IgD-negative memory B cell (primary cell): ENCODE measurements at regions not wholly inside any gene's neighbourhood (a gene's known extent, or its start where the extent isn't known, plus 50 kb on each side); places are given as distances from the start of the nearest gene placed in this dataset.
A peak's percentile ranks its signal among the peaks of the same experiment; 100 is the strongest.
"Not testable (repeated sequence)": the region's sequence is repeated elsewhere in the genome, so short reads cannot be mapped to it uniquely, and the experiment has no call there.

Experiments
- H3K27ac Mint-ChIP-seq, 3 donors: one replicate each; pipeline ENCODE4 v1.8.0; 2020 to 2022; ENCODE audit warnings: mild to moderate bottlenecking in 3 of 3, mixed read lengths in 3 of 3, moderate library complexity in 1 of 3
- H3K27me3 Mint-ChIP-seq: one replicate; pipeline ENCODE4 v1.8.0; 2021; ENCODE audit warnings: mixed read lengths
- H3K36me3 Mint-ChIP-seq: one replicate; pipeline ENCODE4 v1.8.0; 2020; ENCODE audit warnings: mild to moderate bottlenecking, mixed read lengths
- H3K4me1 Mint-ChIP-seq, 3 donors: one replicate each; pipeline ENCODE4 v1.8.0; 2020 to 2022; ENCODE audit warnings: mixed read lengths in 3 of 3, mild to moderate bottlenecking in 1 of 3
- H3K4me3 Mint-ChIP-seq, 4 donors: one replicate each; pipeline ENCODE4 v1.8.0; 2020 to 2022; ENCODE audit warnings: mild to moderate bottlenecking in 4 of 4, mixed read lengths in 4 of 4, moderate library complexity in 3 of 4
- H3K9me3 Mint-ChIP-seq, 3 donors: one replicate each; pipeline ENCODE4 v1.8.0; 2020 to 2021; ENCODE audit warnings: mixed read lengths in 3 of 3, mild to moderate bottlenecking in 1 of 3

DNA sequence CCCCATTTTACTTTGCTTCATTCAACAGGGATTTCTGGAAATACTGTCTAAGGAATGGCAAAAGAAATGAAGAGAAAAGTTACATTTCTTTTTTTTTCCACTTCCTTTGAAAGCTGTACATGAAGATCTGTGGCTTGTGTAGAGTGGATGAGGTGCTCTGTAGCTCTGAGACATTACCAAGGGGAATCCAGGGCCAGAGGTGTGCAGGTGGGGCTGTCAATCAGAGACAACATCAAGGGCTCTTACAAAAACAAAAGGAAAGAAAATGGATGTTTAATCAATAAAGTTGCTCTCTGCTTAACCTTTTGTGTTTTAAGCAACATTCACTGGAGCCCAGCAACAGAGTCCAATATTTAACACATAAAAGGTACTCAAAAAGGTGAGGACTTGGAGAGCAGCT is 391.1 kb downstream of the TMEM38B start:
- Mint-ChIP-seq H3K36me3 (peaks cover 1% of the 10 kb centered on the region), H3K27ac (no peak overlapping the region), H3K9me3 (peaks cover 0 to 9% (median 2%) of the 10 kb centered on the region in 3 donors), H3K4me1 (no peaks in the 10 kb centered on the region), H3K27me3 (no peaks in the 10 kb centered on the region), H3K4me3 (no peak overlapping the region)

DNA sequence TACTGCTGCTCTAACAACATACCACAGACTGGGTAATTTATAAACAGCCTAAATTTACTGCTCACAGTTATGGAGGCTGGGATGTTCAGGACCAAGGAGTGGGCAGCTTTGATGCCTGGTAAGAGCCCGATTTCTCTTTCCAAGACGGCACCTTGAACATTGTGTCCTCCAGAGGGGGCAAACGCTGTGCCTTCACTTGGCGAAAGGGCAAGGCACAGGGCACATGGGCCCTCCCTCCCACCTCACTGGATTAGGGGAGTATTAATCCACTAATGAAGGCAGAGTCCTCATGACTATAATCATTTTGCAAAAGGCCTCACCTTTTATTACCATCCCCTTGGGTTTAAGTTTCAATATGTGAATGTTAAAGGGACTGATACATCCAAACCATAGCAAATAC is 397.7 kb downstream of the TMEM38B start:
- Mint-ChIP-seq H3K27ac (no peak overlapping the region), H3K4me3 (no peak overlapping the region), H3K4me1 (no peaks in the 10 kb centered on the region), H3K27me3 (no peaks in the 10 kb centered on the region), H3K36me3 (peaks cover 1% of the 10 kb centered on the region), H3K9me3 (peaks cover 0 to 7% (median 2%) of the 10 kb centered on the region in 3 donors)

DNA sequence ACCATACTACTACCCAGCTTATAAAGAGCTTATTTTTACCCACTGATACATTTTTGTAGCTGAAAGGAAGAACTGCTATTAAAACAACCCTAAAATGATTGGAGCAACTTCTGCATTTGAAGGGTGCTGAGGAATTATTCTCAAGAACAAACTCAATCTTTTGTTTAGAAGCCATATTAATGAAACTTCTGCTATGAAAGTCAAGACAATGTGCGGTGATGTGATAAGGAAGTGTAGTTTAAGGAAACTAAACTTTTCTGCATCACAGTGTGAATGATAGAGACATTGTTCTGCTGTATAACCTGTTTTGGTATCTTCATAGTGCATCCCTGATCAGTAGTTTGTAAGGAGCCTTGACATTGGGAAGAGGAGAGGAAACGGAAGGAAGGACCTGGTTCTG is 408.5 kb downstream of the TMEM38B start:
- Mint-ChIP-seq H3K36me3 (no peaks in the 10 kb centered on the region), H3K4me1 (peaks cover 0 to 5% (median 0%) of the 10 kb centered on the region in 3 donors), H3K9me3 (peaks cover 0 to 6% (median 2%) of the 10 kb centered on the region in 3 donors), H3K4me3 (no peak overlapping the region), H3K27me3 (no peaks in the 10 kb centered on the region), H3K27ac (no peak overlapping the region)

DNA sequence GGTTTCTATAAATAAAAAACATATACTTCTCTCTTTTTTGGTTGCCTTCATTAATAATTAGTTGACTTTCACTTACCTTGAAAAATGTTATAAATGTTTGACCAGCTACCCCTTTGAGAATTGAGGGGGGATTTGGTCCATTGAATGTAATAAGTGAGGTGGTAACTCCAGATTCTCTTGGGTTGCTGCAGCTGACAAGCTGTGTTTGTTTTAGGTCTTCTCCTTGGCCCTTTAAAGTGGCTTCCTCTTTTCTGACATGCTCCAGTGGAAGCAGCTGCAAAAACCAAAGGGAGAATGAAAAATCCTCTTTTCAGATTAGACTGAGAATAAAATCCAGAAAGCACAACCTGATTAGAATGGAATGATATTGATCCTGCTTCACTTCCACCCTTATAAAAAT is 410.5 kb downstream of the TMEM38B start:
- Mint-ChIP-seq H3K4me1 (peaks cover 0 to 5% (median 0%) of the 10 kb centered on the region in 3 donors), H3K27me3 (no peaks in the 10 kb centered on the region), H3K9me3 (peaks cover 0 to 3% (median 2%) of the 10 kb centered on the region in 3 donors), H3K27ac (no peak overlapping the region), H3K4me3 (no peak overlapping the region), H3K36me3 (no peaks in the 10 kb centered on the region)

DNA sequence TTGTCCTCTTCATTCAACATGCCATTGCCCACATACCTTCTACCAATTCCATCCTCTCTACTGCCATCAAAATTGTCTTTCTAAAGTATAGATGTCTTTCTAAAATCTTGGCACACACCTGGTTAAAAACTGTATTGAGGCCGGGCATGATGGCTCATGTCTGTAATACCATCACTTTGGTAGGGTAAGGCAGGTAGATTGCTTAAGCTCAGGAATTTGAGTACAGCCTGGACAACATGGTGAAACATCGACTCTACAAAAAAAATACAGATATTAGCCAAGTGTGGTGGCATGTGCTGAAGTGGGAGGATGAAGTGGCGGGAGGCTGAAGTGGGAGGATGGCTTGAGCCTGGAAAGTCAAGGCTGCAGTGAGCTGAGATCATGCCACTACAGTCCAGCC is 412.1 kb downstream of the TMEM38B start:
- no peaks in the 10 kb centered on the region for H3K36me3 Mint-ChIP-seq

DNA sequence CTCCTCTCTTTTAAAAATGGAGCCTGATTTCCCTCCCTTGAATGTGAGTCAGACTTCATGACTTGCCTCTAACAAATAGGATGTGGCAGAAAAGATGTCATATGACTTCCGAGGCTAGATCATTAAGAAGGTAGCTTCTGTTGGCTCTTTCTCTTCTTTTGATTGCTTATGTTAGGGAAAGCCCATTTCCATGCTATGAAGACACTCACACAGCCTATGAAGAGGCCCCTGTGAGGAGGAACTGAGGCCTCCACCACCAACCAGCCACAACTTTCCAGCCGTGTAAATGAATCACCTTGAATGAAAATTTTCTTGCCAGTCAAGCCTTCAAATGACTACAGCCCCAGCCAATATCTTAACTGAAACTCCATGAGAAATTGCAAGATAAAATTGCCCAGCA is 413.4 kb downstream of the TMEM38B start:
- no peaks in the 10 kb centered on the region for H3K36me3 Mint-ChIP-seq
- peaks cover 0 to 3% (median 2%) of the 10 kb centered on the region in 3 donors for H3K9me3 Mint-ChIP-seq
- H3K27ac Mint-ChIP-seq, result peak overlapping the region in 1 of 3 donors; percentile 55
- H3K4me3 Mint-ChIP-seq, result no peak overlapping the region
- H3K27me3 Mint-ChIP-seq, result no peaks in the 10 kb centered on the region
- peaks cover 0 to 5% (median 0%) of the 10 kb centered on the region in 3 donors for H3K4me1 Mint-ChIP-seq

More for the DNA sequence above, 412.1 kb downstream of the TMEM38B start:
- H3K27me3 Mint-ChIP-seq, result no peaks in the 10 kb centered on the region
- H3K27ac Mint-ChIP-seq, result no peak overlapping the region
- no peak overlapping the region for H3K4me3 Mint-ChIP-seq
- H3K4me1 Mint-ChIP-seq, result peaks cover 0 to 5% (median 0%) of the 10 kb centered on the region in 3 donors
- H3K9me3 Mint-ChIP-seq, result peaks cover 0 to 3% (median 2%) of the 10 kb centered on the region in 3 donors

DNA sequence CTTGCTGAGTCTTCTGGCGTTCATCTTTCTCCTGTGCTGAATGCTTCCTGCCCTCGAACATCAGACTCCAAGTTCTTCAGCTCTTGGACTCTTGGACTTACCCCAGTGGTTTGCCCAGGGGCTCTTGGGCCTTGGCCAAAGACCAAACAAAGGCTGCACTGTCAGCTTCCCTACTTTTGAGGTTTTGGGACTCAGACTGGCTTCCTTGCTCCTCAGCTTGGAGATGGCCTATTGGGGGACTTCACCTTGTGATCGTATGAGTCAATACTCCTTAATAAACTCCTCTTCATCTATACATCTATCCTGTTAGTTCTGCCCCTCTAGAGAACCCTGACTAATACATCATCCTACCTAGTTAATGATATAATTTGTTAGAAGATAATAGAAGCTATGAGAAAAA is 415.4 kb downstream of the TMEM38B start:
- H3K36me3 Mint-ChIP-seq, H3K27me3 Mint-ChIP-seq, H3K4me3 Mint-ChIP-seq, H3K27ac Mint-ChIP-seq, H3K4me1 Mint-ChIP-seq, H3K9me3 Mint-ChIP-seq: not testable (repeated sequence)

DNA sequence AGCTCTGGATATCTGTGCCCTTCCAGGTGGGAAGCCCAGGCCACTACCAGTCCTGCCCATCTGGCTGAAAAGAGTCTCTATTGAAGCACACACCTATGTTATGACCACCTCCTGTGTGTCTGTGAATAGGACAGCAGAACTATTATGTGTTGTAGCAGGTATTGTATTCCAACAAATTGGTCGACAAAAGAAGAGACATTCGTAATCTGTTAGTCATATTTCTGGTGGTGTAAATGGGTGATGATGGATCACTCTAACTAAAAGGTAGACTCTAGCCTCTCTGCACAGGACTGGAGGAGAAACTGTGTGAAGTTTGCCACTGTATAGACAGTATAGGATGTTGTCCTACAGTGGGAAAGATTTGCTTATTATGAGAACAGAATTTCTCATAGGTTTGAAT is 416.1 kb downstream of the TMEM38B start:
- Mint-ChIP-seq H3K4me3 (no peak overlapping the region), H3K4me1 (peaks cover 0 to 2% (median 0%) of the 10 kb centered on the region in 3 donors), H3K36me3 (no peaks in the 10 kb centered on the region), H3K9me3 (peaks cover 0 to 3% (median 2%) of the 10 kb centered on the region in 3 donors), H3K27ac (no peak overlapping the region), H3K27me3 (no peaks in the 10 kb centered on the region)

DNA sequence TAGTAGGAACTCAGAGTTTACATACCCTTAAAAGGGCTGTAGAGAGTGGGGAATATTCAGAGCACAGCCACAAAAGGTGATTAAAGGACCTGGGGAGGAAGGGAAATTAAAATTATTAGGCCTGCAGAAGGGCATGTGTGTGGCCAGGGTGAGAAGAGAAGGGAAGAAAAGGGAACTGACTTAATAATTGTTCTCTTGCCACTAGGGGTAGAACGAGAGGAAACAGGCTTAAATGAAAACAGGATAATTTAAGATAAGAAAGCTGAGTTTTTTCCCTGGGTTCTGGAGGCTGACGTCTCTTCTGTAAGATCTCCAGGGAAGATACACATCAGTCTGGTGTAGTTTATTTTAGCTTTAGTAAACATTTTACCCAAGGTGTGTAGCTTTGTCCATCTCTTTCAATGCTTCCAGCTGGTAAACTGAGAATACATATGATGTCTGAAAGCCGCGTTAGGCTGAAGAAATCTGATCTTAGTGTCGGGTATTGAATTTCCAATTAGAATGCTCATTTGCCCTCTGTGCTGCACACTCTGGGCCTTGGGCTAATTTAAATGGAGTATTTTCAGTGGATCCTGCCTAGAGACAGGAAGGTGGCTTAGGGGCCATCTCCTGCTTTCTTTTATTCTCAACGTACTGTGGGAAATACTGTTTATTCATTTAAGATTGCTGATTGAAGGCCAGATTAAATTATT is 416.8 kb downstream of the TMEM38B start:
- Mint-ChIP-seq H3K9me3 (peaks cover 0 to 3% (median 2%) of the 10 kb centered on the region in 3 donors), H3K27me3 (no peaks in the 10 kb centered on the region), H3K36me3 (no peaks in the 10 kb centered on the region), H3K27ac (no peak overlapping the region), H3K4me3 (no peak overlapping the region), H3K4me1 (peaks cover 0 to under 1% (median 0%) of the 10 kb centered on the region in 3 donors)

DNA sequence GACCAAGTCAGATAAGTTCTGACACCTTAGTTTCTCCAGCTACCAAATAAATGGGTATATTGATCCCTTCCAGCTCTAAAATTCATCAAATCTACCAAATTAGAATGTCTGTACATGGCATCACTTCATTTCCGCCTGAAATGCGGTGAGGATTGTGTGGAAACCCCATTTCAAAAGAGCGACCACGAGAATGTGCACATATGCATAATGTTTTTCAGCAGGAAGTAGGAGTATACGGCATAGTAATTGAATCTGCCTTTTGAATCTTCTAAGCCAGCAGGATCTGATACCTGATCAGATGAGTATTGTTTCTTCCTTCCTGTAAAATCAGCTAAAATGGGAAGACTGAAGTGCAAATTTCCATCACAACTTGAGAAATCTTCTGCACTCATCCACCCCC is 418.6 kb downstream of the TMEM38B start:
- H3K27me3 Mint-ChIP-seq, result no peaks in the 10 kb centered on the region
- no peaks in the 10 kb centered on the region for H3K36me3 Mint-ChIP-seq
- no peak overlapping the region for H3K4me3 Mint-ChIP-seq
- H3K27ac Mint-ChIP-seq, result no peak overlapping the region
- H3K4me1 Mint-ChIP-seq, result no peaks in the 10 kb centered on the region
- peaks cover 1 to 5% (median 2%) of the 10 kb centered on the region in 3 donors for H3K9me3 Mint-ChIP-seq

DNA sequence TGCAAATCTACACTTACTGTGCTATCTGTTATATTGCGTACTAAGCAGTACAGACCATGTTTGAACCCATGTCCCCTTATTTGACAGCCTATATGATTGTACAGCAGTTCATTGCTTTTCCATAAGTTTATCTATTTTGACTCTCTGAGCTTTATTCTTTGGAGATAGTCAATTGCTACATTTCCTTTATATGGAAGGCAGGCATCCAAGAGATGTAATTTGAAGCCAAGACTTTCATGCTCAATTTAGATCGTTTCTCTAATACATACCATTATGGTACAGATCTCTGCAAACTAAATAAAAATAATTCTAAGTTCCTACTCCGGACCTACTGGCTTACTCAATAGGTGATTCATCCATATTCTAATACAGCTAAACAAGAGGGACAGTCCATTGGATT is 424.8 kb downstream of the TMEM38B start:
- H3K4me1 Mint-ChIP-seq, result no peaks in the 10 kb centered on the region
- H3K27ac Mint-ChIP-seq, result no peak overlapping the region
- H3K4me3 Mint-ChIP-seq, result no peak overlapping the region
- peaks cover 2% of the 10 kb centered on the region for H3K36me3 Mint-ChIP-seq
- peaks cover 0 to 9% (median 5%) of the 10 kb centered on the region in 3 donors for H3K9me3 Mint-ChIP-seq
- no peaks in the 10 kb centered on the region for H3K27me3 Mint-ChIP-seq

DNA sequence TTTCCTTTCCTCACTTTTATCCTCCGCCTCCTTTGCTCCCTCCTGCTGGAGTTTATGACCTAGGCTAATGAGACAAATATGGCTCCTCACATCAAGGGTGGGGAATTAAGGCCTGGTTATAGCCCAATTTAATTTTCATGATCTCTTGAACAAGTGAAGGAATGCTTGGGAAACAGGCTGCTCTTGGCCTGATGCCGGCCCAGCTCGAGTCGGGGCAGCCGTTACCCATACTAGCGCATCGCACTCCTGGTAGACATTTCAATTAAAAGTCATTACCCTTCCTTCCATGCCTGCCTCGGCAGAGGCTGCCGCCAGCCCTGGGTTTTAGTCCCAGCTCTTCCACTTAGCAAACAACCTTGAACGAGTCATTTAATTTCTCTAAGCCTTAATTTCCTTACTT is 425.7 kb downstream of the TMEM38B start:
- Mint-ChIP-seq H3K27me3 (no peaks in the 10 kb centered on the region), H3K27ac (no peak overlapping the region), H3K4me3 (no peak overlapping the region), H3K9me3 (peaks cover 0 to 9% (median 5%) of the 10 kb centered on the region in 3 donors), H3K36me3 (peaks cover 2% of the 10 kb centered on the region), H3K4me1 (no peaks in the 10 kb centered on the region)

DNA sequence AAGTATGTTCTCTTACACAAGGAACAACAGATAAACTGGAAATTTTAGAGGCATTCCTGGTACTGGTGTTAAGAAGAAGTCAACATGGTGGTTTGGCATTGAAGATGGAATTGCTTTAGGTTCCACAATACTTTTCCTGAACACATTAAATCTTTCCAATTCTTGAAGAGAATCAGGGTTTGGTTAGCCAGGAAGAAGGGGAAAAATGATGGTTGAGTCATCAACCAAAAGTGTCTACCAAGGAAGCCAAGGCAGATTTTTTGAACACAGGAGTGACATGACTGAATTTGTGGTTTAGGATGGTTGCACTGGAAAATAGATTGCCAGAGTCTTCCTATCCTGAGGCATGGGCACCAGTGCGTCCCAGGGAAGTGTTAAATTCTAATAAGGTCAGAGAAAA is 433.4 kb downstream of the TMEM38B start:
- Mint-ChIP-seq H3K4me1 (no peaks in the 10 kb centered on the region), H3K9me3 (peaks cover 0 to 6% (median 3%) of the 10 kb centered on the region in 3 donors), H3K27ac (no peak overlapping the region), H3K27me3 (no peaks in the 10 kb centered on the region), H3K36me3 (no peaks in the 10 kb centered on the region), H3K4me3 (no peak overlapping the region)

DNA sequence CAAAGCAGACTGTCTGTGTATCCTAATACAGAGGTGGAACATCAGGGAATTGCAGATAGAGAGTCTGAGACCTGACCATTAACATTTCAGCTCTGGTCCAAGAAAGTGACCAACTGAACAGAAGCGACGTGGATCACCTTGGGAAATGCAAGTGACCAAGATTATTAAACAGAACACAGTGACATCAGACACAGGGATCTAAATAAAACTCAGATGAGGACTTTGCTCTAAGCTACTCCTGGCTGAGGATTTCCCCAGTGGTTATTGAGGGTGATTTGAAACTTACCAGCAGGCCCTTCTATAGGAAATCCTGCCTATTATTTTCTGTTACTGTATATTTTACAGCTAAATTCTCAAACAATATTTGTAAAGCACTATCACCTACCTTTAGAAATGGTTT is 436.0 kb downstream of the TMEM38B start:
- Mint-ChIP-seq H3K36me3 (no peaks in the 10 kb centered on the region), H3K4me3 (no peak overlapping the region), H3K27me3 (no peaks in the 10 kb centered on the region), H3K9me3 (peaks cover 0 to 3% (median 0%) of the 10 kb centered on the region in 3 donors), H3K4me1 (no peaks in the 10 kb centered on the region), H3K27ac (no peak overlapping the region)

DNA sequence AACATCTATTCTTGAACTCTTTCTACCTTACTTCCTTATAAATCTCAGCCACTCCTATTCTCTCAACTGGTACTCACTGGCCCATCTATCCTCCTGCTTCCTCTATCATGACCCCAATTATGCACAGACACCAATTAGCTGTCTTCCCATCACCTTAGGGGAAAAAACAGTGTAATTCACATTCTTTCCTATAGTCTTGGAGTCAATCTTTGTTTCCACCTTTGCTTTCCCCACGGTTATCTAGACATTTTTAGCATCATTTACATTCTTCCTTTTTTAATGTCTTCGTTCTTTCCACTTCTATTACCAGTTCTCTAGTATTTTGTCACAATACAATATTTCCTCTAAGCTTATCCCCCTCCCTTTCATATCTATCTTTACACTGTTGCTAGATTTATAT is 449.4 kb downstream of the TMEM38B start:
- H3K4me1 Mint-ChIP-seq, result no peaks in the 10 kb centered on the region
- no peak overlapping the region for H3K27ac Mint-ChIP-seq
- peaks cover 2% of the 10 kb centered on the region for H3K27me3 Mint-ChIP-seq
- H3K4me3 Mint-ChIP-seq, result no peak overlapping the region
- H3K9me3 Mint-ChIP-seq, result peaks cover 0 to 6% (median 2%) of the 10 kb centered on the region in 3 donors
- no peaks in the 10 kb centered on the region for H3K36me3 Mint-ChIP-seq
